ENCODE measurements at regions not wholly inside any gene's neighbourhood (a gene's known extent, or its start where the extent isn't known, plus 50 kb on each side); places are given as distances from the start of the nearest gene placed in this dataset.
A peak's percentile ranks its signal among the peaks of the same experiment; 100 is the strongest.

DNA sequence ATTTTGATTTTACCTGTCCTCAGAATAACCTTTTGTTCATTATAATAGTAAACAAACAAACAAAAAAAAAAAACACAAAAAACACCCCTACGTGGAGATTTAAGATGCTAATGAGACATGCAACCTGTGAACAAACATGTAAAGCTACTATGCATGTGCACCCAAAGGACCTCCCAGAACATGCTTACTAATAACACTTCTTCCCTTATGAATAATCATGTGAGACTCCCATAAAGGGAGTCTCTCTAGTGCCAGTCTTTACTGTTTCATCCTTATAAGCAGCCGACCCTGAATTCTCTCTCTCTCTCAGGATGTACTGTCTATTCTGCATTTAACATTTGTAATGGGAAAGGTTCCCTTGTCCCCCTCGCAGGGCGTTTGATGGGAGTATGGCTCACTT, 1051.1 kb downstream of the PCDH17 start:
- no peaks in the 10 kb centered on the region for H4K20me1 ChIP-seq (ENCODE audit: control insufficient read depth, insufficient read depth)
- H3K4me1 ChIP-seq (ENCODE audit: control insufficient read depth, insufficient read depth, low read length), result no peaks in the 10 kb centered on the region
- SMC1A ChIA-PET (ENCODE audit: uncharacterized antibody, unreplicated experiment), result no interaction called here
- no peak overlapping the region for H3K27ac ChIP-seq (ENCODE audit: control insufficient read depth, insufficient read depth)
- H3K36me3 ChIP-seq (ENCODE audit: control insufficient read depth in 2 of 2, insufficient read depth in 2 of 2, low read length in 1 of 2), result no peaks in the 10 kb centered on the region
- no peaks in the 10 kb centered on the region; the same call in 2 of the 3 replicates for H3K9me3 ChIP-seq (replicated peaks; ENCODE audit: control insufficient read depth, insufficient read depth, low read length)
- H3K4me2 ChIP-seq (ENCODE audit: control insufficient read depth, insufficient read depth), result no peak overlapping the region
- ATAC-seq (peak; percentile 66), FAIRE-seq (no peak), DNase-seq (ENCODE audit: low read depth, low spot score) (no peak)
- no peak for TF ChIP-seq NR2F1 (conservative IDR thresholded peaks at IDR 0.05)
- TF ChIP-seq MTA2 (IDR thresholded peaks at IDR 0.05; ENCODE audit: low read depth), result no peak
- TF ChIP-seq PML (IDR thresholded peaks at IDR 0.05; ENCODE audit: low read length), result no peak
- TF ChIP-seq SREBF1 (IDR thresholded peaks at IDR 0.05; ENCODE audit: low read length), result no peak
- TF ChIP-seq, protein P1, sequence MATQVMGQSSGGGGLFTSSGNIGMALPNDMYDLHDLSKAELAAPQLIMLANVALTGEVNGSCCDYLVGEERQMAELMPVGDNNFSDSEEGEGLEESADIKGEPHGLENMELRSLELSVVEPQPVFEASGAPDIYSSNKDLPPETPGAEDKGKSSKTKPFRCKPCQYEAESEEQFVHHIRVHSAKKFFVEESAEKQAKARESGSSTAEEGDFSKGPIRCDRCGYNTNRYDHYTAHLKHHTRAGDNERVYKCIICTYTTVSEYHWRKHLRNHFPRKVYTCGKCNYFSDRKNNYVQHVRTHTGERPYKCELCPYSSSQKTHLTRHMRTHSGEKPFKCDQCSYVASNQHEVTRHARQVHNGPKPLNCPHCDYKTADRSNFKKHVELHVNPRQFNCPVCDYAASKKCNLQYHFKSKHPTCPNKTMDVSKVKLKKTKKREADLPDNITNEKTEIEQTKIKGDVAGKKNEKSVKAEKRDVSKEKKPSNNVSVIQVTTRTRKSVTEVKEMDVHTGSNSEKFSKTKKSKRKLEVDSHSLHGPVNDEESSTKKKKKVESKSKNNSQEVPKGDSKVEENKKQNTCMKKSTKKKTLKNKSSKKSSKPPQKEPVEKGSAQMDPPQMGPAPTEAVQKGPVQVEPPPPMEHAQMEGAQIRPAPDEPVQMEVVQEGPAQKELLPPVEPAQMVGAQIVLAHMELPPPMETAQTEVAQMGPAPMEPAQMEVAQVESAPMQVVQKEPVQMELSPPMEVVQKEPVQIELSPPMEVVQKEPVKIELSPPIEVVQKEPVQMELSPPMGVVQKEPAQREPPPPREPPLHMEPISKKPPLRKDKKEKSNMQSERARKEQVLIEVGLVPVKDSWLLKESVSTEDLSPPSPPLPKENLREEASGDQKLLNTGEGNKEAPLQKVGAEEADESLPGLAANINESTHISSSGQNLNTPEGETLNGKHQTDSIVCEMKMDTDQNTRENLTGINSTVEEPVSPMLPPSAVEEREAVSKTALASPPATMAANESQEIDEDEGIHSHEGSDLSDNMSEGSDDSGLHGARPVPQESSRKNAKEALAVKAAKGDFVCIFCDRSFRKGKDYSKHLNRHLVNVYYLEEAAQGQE (IDR thresholded peaks at IDR 0.05; ENCODE audit: low read depth, low read length), result no peak
- no peak for TF ChIP-seq STAT3 (IDR thresholded peaks at IDR 0.05; ENCODE audit: low read depth, low read length)
- no peak for TF ChIP-seq DPF2 (IDR thresholded peaks at IDR 0.05)
- no peak for TF ChIP-seq MEF2A (IDR thresholded peaks at IDR 0.05; ENCODE audit: insufficient read depth, low read depth, low read length)
- no peak for TF ChIP-seq NR2C2 (IDR thresholded peaks at IDR 0.05; ENCODE audit: borderline replicate concordance, control insufficient read depth, insufficient read length, low read depth)
- no peak for TF ChIP-seq EGR1 (IDR thresholded peaks at IDR 0.05; ENCODE audit: borderline replicate concordance in 1 of 2, low read depth in 2 of 2, low read length in 2 of 2)
- TF ChIP-seq, protein P2, sequence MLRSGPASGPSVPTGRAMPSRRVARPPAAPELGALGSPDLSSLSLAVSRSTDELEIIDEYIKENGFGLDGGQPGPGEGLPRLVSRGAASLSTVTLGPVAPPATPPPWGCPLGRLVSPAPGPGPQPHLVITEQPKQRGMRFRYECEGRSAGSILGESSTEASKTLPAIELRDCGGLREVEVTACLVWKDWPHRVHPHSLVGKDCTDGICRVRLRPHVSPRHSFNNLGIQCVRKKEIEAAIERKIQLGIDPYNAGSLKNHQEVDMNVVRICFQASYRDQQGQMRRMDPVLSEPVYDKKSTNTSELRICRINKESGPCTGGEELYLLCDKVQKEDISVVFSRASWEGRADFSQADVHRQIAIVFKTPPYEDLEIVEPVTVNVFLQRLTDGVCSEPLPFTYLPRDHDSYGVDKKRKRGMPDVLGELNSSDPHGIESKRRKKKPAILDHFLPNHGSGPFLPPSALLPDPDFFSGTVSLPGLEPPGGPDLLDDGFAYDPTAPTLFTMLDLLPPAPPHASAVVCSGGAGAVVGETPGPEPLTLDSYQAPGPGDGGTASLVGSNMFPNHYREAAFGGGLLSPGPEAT (IDR thresholded peaks at IDR 0.05; ENCODE audit: low read depth), result no peak
- TF ChIP-seq KAT2A (conservative IDR thresholded peaks at IDR 0.05; ENCODE audit: control insufficient read depth, low read depth, low read length), result no peak
- no peak for TF ChIP-seq SUPT20H (IDR thresholded peaks at IDR 0.05; ENCODE audit: borderline replicate concordance, control insufficient read depth, low read depth, low read length)
- TF ChIP-seq CREM (IDR thresholded peaks at IDR 0.05; ENCODE audit: low read depth), result no peak
- TF ChIP-seq, protein P3, sequence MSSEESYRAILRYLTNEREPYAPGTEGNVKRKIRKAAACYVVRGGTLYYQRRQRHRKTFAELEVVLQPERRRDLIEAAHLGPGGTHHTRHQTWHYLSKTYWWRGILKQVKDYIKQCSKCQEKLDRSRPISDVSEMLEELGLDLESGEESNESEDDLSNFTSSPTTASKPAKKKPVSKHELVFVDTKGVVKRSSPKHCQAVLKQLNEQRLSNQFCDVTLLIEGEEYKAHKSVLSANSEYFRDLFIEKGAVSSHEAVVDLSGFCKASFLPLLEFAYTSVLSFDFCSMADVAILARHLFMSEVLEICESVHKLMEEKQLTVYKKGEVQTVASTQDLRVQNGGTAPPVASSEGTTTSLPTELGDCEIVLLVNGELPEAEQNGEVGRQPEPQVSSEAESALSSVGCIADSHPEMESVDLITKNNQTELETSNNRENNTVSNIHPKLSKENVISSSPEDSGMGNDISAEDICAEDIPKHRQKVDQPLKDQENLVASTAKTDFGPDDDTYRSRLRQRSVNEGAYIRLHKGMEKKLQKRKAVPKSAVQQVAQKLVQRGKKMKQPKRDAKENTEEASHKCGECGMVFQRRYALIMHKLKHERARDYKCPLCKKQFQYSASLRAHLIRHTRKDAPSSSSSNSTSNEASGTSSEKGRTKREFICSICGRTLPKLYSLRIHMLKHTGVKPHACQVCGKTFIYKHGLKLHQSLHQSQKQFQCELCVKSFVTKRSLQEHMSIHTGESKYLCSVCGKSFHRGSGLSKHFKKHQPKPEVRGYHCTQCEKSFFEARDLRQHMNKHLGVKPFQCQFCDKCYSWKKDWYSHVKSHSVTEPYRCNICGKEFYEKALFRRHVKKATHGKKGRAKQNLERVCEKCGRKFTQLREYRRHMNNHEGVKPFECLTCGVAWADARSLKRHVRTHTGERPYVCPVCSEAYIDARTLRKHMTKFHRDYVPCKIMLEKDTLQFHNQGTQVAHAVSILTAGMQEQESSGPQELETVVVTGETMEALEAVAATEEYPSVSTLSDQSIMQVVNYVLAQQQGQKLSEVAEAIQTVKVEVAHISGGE (CRISPR knock-in tag; IDR thresholded peaks at IDR 0.05), result no peak
- no peak for TF ChIP-seq NFIC (IDR thresholded peaks at IDR 0.05; ENCODE audit: low read depth, low read length)
- TF ChIP-seq LARP7 (IDR thresholded peaks at IDR 0.05), result no peak
- no peak for TF ChIP-seq KDM1A (IDR thresholded peaks at IDR 0.05; ENCODE audit: borderline replicate concordance)
- TF ChIP-seq NFYA (IDR thresholded peaks at IDR 0.05; ENCODE audit: borderline replicate concordance, low read depth, low read length), result no peak
- RAD21 ChIA-PET (ENCODE audit: unreplicated experiment), result interaction anchor here (1.1 kb wide), 1 partner anchor 209 kb away, joined by 5 read pairs; no protein-coding TSS in a partner anchor
- 36% methylated on average over 4 of the region's 4 CpGs for WGBS (ENCODE audit: insufficient coverage, insufficient replicate concordance, low lambda C conversion rate, missing lambda C conversion rate)
- H3K9ac ChIP-seq (ENCODE audit: control insufficient read depth, insufficient read depth, low read length), result no peak overlapping the region
- in situ Hi-C loops (cut with MboI) (no loop called here), intact Hi-C loops (cut with micrococcal nuclease; ENCODE audit: unreplicated experiment) (no loop called here)
- H3K4me3 ChIP-seq, result no peak overlapping the region
- H2AFZ ChIP-seq (ENCODE audit: control insufficient read depth, low read depth, low read length), result no peak overlapping the region
- no peaks in the 10 kb centered on the region for H3K79me2 ChIP-seq (ENCODE audit: control insufficient read depth, insufficient read depth, low read length)
- CTCF ChIA-PET, result no interaction called here
- POLR2A ChIA-PET, result interaction anchor here (1.0 kb wide), 1 partner anchor 318 kb away, joined by 3 read pairs; no protein-coding TSS in a partner anchor
- BruUV-seq (replicated peaks), result no TSS peak
- H3K27me3 ChIP-seq (replicated peaks in 1 of 2; ENCODE audit: control insufficient read depth in 2 of 2, insufficient read depth in 2 of 2, low read length in 1 of 2), result no peaks in the 10 kb centered on the region
